ENCODE measurements at regions not wholly inside any gene's neighbourhood (a gene's known extent, or its start where the extent isn't known, plus 50 kb on each side); places are given as distances from the start of the nearest gene placed in this dataset.

DNA sequence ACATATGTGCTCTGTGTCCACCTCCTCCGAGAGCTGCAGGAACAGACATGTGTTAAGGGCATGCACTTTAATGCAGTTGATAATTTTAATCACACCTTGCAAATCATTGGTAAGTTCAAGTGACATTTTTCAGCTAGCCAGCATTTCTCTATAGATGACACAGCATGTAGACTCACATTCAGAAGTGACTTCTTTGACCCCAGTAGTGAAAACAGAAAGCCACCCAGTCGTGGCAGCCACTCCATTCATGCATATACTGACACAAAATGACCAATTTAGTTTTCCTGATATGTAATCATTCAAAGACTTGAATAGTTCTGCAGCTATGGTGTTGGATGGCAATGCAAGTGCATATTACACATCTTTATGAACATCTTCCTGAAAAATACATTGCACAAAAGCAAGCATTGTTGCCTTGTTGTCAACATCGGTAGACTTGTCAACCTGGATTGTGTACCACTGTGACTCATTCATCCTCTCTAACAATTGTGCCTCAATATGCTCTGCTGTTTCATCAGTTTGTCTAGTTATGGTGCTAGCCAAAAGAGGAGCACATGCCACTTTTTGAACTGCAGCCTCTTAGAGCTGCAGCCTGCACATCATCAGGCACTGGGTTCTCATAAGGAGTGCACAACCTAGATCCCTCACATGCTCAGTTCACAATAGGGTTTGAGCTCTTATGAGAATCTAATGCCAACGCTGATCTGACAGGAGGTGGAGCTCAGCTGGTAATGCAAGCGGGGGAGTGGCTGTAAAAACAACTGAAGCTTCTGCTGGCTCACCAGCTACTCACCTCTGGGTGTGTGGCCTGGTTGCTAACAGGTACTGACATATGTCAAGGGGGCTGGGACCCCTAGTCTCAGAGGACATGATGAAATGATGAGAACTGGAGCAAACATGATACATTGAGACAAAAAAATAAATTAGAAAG, 622.0 kb downstream of the PYDC2 start (continued):
- no peak for TF ChIP-seq RBAK (tag by site-specific recombination; IDR thresholded peaks at IDR 0.05)
- TF ChIP-seq SP7 (tag by site-specific recombination; IDR thresholded peaks at IDR 0.05) = no peak
- TF ChIP-seq ZNF629 (tag by site-specific recombination; IDR thresholded peaks at IDR 0.05) = no peak
- no peak for TF ChIP-seq ZSCAN16 (tag by site-specific recombination; IDR thresholded peaks at IDR 0.05)
- TF ChIP-seq, protein P1, sequence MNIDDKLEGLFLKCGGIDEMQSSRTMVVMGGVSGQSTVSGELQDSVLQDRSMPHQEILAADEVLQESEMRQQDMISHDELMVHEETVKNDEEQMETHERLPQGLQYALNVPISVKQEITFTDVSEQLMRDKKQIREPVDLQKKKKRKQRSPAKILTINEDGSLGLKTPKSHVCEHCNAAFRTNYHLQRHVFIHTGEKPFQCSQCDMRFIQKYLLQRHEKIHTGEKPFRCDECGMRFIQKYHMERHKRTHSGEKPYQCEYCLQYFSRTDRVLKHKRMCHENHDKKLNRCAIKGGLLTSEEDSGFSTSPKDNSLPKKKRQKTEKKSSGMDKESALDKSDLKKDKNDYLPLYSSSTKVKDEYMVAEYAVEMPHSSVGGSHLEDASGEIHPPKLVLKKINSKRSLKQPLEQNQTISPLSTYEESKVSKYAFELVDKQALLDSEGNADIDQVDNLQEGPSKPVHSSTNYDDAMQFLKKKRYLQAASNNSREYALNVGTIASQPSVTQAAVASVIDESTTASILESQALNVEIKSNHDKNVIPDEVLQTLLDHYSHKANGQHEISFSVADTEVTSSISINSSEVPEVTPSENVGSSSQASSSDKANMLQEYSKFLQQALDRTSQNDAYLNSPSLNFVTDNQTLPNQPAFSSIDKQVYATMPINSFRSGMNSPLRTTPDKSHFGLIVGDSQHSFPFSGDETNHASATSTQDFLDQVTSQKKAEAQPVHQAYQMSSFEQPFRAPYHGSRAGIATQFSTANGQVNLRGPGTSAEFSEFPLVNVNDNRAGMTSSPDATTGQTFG (tag by site-specific recombination; IDR thresholded peaks at IDR 0.05; ENCODE audit: borderline replicate concordance) = no peak
- no peak for TF ChIP-seq REPIN1 (tag by site-specific recombination; IDR thresholded peaks at IDR 0.05; ENCODE audit: low read depth)
- no peak for TF ChIP-seq GLIS1 (tag by site-specific recombination; IDR thresholded peaks at IDR 0.05)
- no peak for TF ChIP-seq ZNF211 (tag by site-specific recombination; IDR thresholded peaks at IDR 0.05; ENCODE audit: low read depth)
- no peak for TF ChIP-seq ZNF792 (tag by site-specific recombination; IDR thresholded peaks at IDR 0.05)
- TF ChIP-seq, protein P2, sequence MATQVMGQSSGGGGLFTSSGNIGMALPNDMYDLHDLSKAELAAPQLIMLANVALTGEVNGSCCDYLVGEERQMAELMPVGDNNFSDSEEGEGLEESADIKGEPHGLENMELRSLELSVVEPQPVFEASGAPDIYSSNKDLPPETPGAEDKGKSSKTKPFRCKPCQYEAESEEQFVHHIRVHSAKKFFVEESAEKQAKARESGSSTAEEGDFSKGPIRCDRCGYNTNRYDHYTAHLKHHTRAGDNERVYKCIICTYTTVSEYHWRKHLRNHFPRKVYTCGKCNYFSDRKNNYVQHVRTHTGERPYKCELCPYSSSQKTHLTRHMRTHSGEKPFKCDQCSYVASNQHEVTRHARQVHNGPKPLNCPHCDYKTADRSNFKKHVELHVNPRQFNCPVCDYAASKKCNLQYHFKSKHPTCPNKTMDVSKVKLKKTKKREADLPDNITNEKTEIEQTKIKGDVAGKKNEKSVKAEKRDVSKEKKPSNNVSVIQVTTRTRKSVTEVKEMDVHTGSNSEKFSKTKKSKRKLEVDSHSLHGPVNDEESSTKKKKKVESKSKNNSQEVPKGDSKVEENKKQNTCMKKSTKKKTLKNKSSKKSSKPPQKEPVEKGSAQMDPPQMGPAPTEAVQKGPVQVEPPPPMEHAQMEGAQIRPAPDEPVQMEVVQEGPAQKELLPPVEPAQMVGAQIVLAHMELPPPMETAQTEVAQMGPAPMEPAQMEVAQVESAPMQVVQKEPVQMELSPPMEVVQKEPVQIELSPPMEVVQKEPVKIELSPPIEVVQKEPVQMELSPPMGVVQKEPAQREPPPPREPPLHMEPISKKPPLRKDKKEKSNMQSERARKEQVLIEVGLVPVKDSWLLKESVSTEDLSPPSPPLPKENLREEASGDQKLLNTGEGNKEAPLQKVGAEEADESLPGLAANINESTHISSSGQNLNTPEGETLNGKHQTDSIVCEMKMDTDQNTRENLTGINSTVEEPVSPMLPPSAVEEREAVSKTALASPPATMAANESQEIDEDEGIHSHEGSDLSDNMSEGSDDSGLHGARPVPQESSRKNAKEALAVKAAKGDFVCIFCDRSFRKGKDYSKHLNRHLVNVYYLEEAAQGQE (tag by site-specific recombination; IDR thresholded peaks at IDR 0.05) = no peak

Measured in HEK293 (cell line).